Uterus (tissue), 3 donors: ENCODE measurements at regions not wholly inside any gene's neighbourhood (a gene's known extent, or its start where the extent isn't known, plus 50 kb on each side); places are given as distances from the start of the nearest gene placed in this dataset.

Experiments
- DNase-seq, 2 donors: peaks; one replicate each; pipeline ENCODE4 v3.0.0-alpha.2; 2019 to 2020
- H3K27ac ChIP-seq, 2 donors: fragments of 200-600 bp; sonication (generic); 1 replicate in 1 of 2; 2 replicates in 1 of 2; pipeline ENCODE4 v1.5.1; 2016 to 2018
- H3K27me3 ChIP-seq, 2 donors: fragments of 200-600 bp; sonication (generic); one replicate each; pipeline ENCODE4 v1.5.1; 2018 to 2019; ENCODE audit warnings: control low read depth in 1 of 2
- H3K36me3 ChIP-seq, 2 donors: fragments of 200-600 bp; sonication (generic); one replicate each; pipeline ENCODE4 v1.5.1; 2019; ENCODE audit warnings: control low read depth in 1 of 2
- H3K4me1 ChIP-seq, 2 donors: fragments of 200-600 bp; sonication (generic); one replicate each; pipeline ENCODE4 v1.5.1; 2018 to 2019; ENCODE audit warnings: control low read depth in 1 of 2
- H3K4me3 ChIP-seq, 2 donors: fragments of 200-600 bp; sonication (generic); 1 replicate in 1 of 2; 2 replicates in 1 of 2; pipeline ENCODE4 v1.5.1; 2018 to 2019; ENCODE audit warnings: mild to moderate bottlenecking in 1 of 2
- H3K9me3 ChIP-seq, 2 donors: fragments of 200-600 bp; sonication (generic); one replicate each; pipeline ENCODE4 v1.5.1; 2019; ENCODE audit warnings: control low read depth in 1 of 2
- CTCF ChIP-seq, 4 experiments: fragments of 200-600 bp in 2 of 4; fragments of 450-650 bp in 2 of 4; sonication (generic) in 2 of 4; IDR thresholded peaks; one replicate each; pipeline ENCODE4 v1.5.1; 2016 to 2019; ENCODE audit warnings: antibody characterized with exemption in 4 of 4, mild to moderate bottlenecking in 2 of 4, moderate library complexity in 1 of 4
- POLR2A ChIP-seq, 2 donors: fragments of 450-650 bp; IDR thresholded peaks; one replicate each; pipeline ENCODE4 v1.6.1; 2016; ENCODE audit warnings: antibody characterized with exemption in 2 of 2, mild to moderate bottlenecking in 1 of 2, moderate library complexity in 1 of 2
- intact Hi-C: fragments of 100-400 bp; cut with DNase I; formaldehyde crosslinking; loops from one replicate; pipeline ENCODE4 v1.15.1; 2023; ENCODE audit warnings: low total_unique reads
- donor health status: DM: yes; HTN: yes; CAD: no.

- Histone ChIP-seq H3K9me3 (no peaks in the 10 kb centered on the region), H3K4me3 (no peak overlapping the region), H3K27ac (no peak overlapping the region), H3K36me3 (no peaks in the 10 kb centered on the region), H3K4me1 (no peaks in the 10 kb centered on the region), H3K27me3 (no peaks in the 10 kb centered on the region)
- no peak for DNase-seq
- intact Hi-C loops: no loop called here
- no peak for TF ChIP-seq CTCF (IDR thresholded peaks at IDR 0.05)
- no peak for TF ChIP-seq POLR2A (IDR thresholded peaks at IDR 0.05)
These were observed 1159.5 kb upstream of the PCDH10 start for GRCh38 chr4:131989576-131989975.

DNA sequence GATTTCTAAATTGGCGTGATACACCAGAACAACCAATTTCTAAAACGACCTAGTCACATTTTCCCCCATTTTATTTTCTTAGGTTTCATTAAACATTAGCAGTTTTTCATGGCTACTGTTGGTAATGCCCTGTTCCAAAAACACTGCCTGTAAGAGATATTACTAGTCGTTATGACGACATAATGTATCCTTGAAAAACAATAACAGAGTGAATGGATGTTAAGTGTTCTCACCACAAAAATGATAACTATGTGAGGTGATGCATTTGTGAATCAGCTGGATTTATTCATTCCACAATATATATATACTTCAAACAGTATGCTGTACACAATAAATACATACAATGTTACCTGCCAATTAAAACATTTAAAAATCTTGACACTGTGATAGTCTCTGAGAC, 1147.6 kb upstream of the PCDH10 start:
- Histone ChIP-seq H3K9me3 (no peaks in the 10 kb centered on the region), H3K27ac (no peak overlapping the region), H3K36me3 (no peaks in the 10 kb centered on the region), H3K27me3 (no peaks in the 10 kb centered on the region), H3K4me1 (no peaks in the 10 kb centered on the region), H3K4me3 (no peak overlapping the region)
- no peak for DNase-seq
- intact Hi-C loops: no loop called here
- no peak for TF ChIP-seq CTCF (IDR thresholded peaks at IDR 0.05)
- no peak for TF ChIP-seq POLR2A (IDR thresholded peaks at IDR 0.05)

- no peak overlapping the region for H3K27ac ChIP-seq
- H3K27me3 ChIP-seq: no peaks in the 10 kb centered on the region
- no peak for DNase-seq
- intact Hi-C loops: no loop called here
- H3K4me3 ChIP-seq: no peak overlapping the region
- no peaks in the 10 kb centered on the region for H3K9me3 ChIP-seq
- no peaks in the 10 kb centered on the region for H3K4me1 ChIP-seq
- TF ChIP-seq CTCF (IDR thresholded peaks at IDR 0.05) (no peak), POLR2A (IDR thresholded peaks at IDR 0.05) (no peak)
- H3K36me3 ChIP-seq: no peaks in the 10 kb centered on the region
These were observed 1145.5 kb upstream of the PCDH10 start for GRCh38 chr4:132003593-132003992.

- no peak overlapping the region for H3K27ac ChIP-seq
- intact Hi-C loops: no loop called here
- H3K4me1 ChIP-seq: no peaks in the 10 kb centered on the region
- H3K9me3 ChIP-seq: no peaks in the 10 kb centered on the region
- no peak for DNase-seq
- H3K36me3 ChIP-seq: no peaks in the 10 kb centered on the region
- no peak for TF ChIP-seq POLR2A (IDR thresholded peaks at IDR 0.05)
- TF ChIP-seq CTCF (IDR thresholded peaks at IDR 0.05): no peak
- no peak overlapping the region for H3K4me3 ChIP-seq
- H3K27me3 ChIP-seq: no peaks in the 10 kb centered on the region
These were observed 1133.8 kb upstream of the PCDH10 start for GRCh38 chr4:132015321-132015720.

GRCh38 chr4:132016703-132017350, 1132.3 kb upstream of the PCDH10 start:
- H3K4me1 ChIP-seq: no peaks in the 10 kb centered on the region
- TF ChIP-seq POLR2A (IDR thresholded peaks at IDR 0.05) (no peak), CTCF (IDR thresholded peaks at IDR 0.05) (no peak)
- H3K27me3 ChIP-seq: no peaks in the 10 kb centered on the region
- no peaks in the 10 kb centered on the region for H3K9me3 ChIP-seq
- intact Hi-C loops: no loop called here
- no peak for DNase-seq
- H3K27ac ChIP-seq: no peak overlapping the region
- H3K36me3 ChIP-seq: no peaks in the 10 kb centered on the region
- no peak overlapping the region for H3K4me3 ChIP-seq
